ENCODE measurements at regions not wholly inside any gene's neighbourhood (a gene's known extent, or its start where the extent isn't known, plus 50 kb on each side); places are given as distances from the start of the nearest gene placed in this dataset.
"Not testable (repeated sequence)": the region's sequence is repeated elsewhere in the genome, so short reads cannot be mapped to it uniquely, and the experiment has no call there.

- DNase-seq (ENCODE audit: low read depth), result no peak
These were observed 1193.0 kb downstream of the AACS start for GRCh38 chr12:126258190-126258589.

GRCh38 chr12:126262829-126263228, 1197.6 kb downstream of the AACS start:
- no peak for DNase-seq (ENCODE audit: low read depth)

GRCh38 chr12:126268222-126268621, 1203.0 kb downstream of the AACS start:
- no peak for DNase-seq (ENCODE audit: low read depth)

- DNase-seq (ENCODE audit: low read depth), result no peak
These were observed 1205.9 kb downstream of the AACS start for GRCh38 chr12:126271159-126271558.

- no peak for DNase-seq (ENCODE audit: low read depth)
These were observed 1217.5 kb downstream of the AACS start for GRCh38 chr12:126282691-126283090.

GRCh38 chr12:126286203-126286602, 1221.0 kb downstream of the AACS start:
- no peak for DNase-seq (ENCODE audit: low read depth)

GRCh38 chr12:126290456-126290855, 1225.2 kb downstream of the AACS start:
- no peak for DNase-seq (ENCODE audit: low read depth)

- DNase-seq (ENCODE audit: low read depth), result not testable (repeated sequence)
These were observed 1226.8 kb downstream of the AACS start for GRCh38 chr12:126291987-126292386.

- no peak for DNase-seq (ENCODE audit: low read depth)
These were observed 1230.4 kb downstream of the AACS start for GRCh38 chr12:126295652-126296051.

GRCh38 chr12:126309278-126309677, 1244.0 kb downstream of the AACS start:
- DNase-seq (ENCODE audit: low read depth), result no peak

GRCh38 chr12:126312457-126312856, 1247.2 kb downstream of the AACS start:
- DNase-seq (ENCODE audit: low read depth), result no peak

GRCh38 chr12:126316411-126316810, 1251.2 kb downstream of the AACS start:
- no peak for DNase-seq (ENCODE audit: low read depth)

- no peak for DNase-seq (ENCODE audit: low read depth)
These were observed 1272.6 kb downstream of the AACS start for GRCh38 chr12:126337556-126338441.

- DNase-seq (ENCODE audit: low read depth), result no peak
These were observed 1277.6 kb downstream of the AACS start for GRCh38 chr12:126342866-126343265.

GRCh38 chr12:126343321-126343720, 1278.1 kb downstream of the AACS start:
- DNase-seq (ENCODE audit: low read depth), result no peak

GRCh38 chr12:126346087-126346486, 1280.9 kb downstream of the AACS start:
- DNase-seq (ENCODE audit: low read depth), result no peak

GRCh38 chr12:126347421-126347820, 1282.2 kb downstream of the AACS start:
- no peak for DNase-seq (ENCODE audit: low read depth)

GRCh38 chr12:126349383-126349782, 1284.1 kb downstream of the AACS start:
- no peak for DNase-seq (ENCODE audit: low read depth)

GRCh38 chr12:126353604-126354003, 1288.4 kb downstream of the AACS start:
- DNase-seq (ENCODE audit: low read depth), result no peak

- no peak for DNase-seq (ENCODE audit: low read depth)
These were observed 1289.4 kb downstream of the AACS start for GRCh38 chr12:126354633-126355032.

- DNase-seq (ENCODE audit: low read depth), result no peak
These were observed 1290.1 kb downstream of the AACS start for GRCh38 chr12:126355346-126355745.

- no peak for DNase-seq (ENCODE audit: low read depth)
These were observed 1293.6 kb downstream of the AACS start for GRCh38 chr12:126358806-126359205.

- no peak for DNase-seq (ENCODE audit: low read depth)
These were observed 1294.0 kb downstream of the AACS start for GRCh38 chr12:126359216-126359615.

GRCh38 chr12:126361804-126362203, 1296.6 kb downstream of the AACS start:
- no peak for DNase-seq (ENCODE audit: low read depth)
